ENCODE measurements at regions not wholly inside any gene's neighbourhood (a gene's known extent, or its start where the extent isn't known, plus 50 kb on each side); places are given as distances from the start of the nearest gene placed in this dataset.

DNA sequence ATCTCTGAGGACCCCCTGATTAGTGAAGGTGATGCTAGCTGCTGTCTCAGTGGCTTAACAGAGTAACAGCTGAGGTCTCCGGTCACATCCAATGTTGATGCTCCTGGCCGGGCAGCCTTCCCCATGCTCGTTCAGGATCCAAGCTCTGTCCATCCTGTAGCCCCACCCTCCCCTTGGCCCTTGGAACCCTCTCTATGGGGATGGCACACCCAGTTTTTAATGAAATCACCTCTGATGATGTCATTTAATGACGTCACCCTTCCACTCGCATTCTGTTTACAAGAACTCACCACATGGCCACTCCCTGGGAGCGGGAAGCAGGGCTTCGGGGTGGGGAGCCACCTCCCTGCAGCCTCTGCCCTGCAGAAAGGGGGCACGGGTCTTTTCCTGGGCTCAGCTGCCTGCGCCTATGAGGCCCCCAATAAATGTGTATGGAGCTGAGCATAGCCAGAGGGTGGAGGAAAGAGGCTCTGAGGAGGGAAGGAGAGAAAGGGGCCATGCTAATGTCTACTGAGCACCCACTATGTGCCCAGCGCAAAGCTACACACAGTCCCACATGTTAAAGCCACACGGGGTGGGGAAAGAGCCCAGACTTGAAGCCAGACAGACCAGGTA lies 95.5 kb downstream of the OAT start (continued):
- TF ChIP-seq, protein P1, sequence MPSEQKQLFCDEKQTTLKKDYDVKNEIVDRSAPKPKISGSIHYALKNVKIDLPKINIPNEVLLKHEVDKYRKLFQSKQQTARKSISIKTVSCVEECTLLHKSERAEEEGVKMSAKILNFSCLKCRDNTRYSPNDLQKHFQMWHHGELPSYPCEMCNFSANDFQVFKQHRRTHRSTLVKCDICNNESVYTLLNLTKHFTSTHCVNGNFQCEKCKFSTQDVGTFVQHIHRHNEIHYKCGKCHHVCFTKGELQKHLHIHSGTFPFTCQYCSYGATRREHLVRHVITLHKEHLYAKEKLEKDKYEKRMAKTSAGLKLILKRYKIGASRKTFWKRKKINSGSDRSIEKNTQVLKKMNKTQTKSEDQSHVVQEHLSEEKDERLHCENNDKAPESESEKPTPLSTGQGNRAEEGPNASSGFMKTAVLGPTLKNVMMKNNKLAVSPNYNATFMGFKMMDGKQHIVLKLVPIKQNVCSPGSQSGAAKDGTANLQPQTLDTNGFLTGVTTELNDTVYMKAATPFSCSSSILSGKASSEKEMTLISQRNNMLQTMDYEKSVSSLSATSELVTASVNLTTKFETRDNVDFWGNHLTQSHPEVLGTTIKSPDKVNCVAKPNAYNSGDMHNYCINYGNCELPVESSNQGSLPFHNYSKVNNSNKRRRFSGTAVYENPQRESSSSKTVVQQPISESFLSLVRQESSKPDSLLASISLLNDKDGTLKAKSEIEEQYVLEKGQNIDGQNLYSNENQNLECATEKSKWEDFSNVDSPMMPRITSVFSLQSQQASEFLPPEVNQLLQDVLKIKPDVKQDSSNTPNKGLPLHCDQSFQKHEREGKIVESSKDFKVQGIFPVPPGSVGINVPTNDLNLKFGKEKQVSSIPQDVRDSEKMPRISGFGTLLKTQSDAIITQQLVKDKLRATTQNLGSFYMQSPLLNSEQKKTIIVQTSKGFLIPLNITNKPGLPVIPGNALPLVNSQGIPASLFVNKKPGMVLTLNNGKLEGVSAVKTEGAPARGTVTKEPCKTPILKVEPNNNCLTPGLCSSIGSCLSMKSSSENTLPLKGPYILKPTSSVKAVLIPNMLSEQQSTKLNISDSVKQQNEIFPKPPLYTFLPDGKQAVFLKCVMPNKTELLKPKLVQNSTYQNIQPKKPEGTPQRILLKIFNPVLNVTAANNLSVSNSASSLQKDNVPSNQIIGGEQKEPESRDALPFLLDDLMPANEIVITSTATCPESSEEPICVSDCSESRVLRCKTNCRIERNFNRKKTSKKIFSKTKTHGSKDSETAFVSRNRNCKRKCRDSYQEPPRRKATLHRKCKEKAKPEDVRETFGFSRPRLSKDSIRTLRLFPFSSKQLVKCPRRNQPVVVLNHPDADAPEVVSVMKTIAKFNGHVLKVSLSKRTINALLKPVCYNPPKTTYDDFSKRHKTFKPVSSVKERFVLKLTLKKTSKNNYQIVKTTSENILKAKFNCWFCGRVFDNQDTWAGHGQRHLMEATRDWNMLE (tag by site-specific recombination; conservative IDR thresholded peaks at IDR 0.05; ENCODE audit: low read depth), result 0 out of 2 replicates have a peak, but pooled peaks have one; percentile 35
- TF ChIP-seq REPIN1 (tag by site-specific recombination; IDR thresholded peaks at IDR 0.05; ENCODE audit: low read depth), result no peak
- TF ChIP-seq, protein P2, sequence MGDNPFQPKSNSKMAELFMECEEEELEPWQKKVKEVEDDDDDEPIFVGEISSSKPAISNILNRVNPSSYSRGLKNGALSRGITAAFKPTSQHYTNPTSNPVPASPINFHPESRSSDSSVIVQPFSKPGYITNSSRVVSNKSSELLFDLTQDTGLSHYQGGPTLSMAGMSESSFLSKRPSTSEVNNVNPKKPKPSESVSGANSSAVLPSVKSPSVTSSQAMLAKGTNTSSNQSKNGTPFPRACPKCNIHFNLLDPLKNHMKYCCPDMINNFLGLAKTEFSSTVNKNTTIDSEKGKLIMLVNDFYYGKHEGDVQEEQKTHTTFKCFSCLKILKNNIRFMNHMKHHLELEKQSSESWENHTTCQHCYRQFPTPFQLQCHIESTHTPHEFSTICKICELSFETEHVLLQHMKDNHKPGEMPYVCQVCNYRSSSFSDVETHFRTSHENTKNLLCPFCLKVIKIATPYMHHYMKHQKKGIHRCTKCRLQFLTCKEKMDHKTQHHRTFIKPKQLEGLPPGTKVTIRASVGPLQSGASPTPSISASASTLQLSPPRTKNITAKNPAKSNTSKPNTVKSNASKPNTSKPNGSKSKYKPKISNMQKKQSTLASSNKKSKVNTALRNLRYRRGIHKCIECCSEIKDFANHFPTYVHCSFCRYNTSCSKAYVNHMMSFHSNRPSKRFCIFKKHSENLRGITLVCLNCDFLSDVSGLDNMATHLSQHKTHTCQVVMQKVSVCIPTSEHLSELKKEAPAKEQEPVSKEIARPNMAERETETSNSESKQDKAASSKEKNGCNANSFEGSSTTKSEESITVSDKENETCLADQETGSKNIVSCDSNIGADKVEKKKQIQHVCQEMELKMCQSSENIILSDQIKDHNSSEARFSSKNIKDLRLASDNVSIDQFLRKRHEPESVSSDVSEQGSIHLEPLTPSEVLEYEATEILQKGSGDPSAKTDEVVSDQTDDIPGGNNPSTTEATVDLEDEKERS (tag by site-specific recombination; IDR thresholded peaks at IDR 0.05), result no peak
- no peak; the same call in 1 of the 2 replicates for TF ChIP-seq ZFHX2 (tag by site-specific recombination; conservative IDR thresholded peaks at IDR 0.05)
- TF ChIP-seq ZFP69B (tag by site-specific recombination; IDR thresholded peaks at IDR 0.05), result 0 out of 2 replicates have a peak, but pooled peaks have one; percentile 23
- TF ChIP-seq ZBTB48 (tag by site-specific recombination; IDR thresholded peaks at IDR 0.05), result no peak
- 0 out of 2 replicates have a peak, but pooled peaks have one; percentile 32 for TF ChIP-seq ZSCAN23 (tag by site-specific recombination; IDR thresholded peaks at IDR 0.05)
- TF ChIP-seq, protein P3, sequence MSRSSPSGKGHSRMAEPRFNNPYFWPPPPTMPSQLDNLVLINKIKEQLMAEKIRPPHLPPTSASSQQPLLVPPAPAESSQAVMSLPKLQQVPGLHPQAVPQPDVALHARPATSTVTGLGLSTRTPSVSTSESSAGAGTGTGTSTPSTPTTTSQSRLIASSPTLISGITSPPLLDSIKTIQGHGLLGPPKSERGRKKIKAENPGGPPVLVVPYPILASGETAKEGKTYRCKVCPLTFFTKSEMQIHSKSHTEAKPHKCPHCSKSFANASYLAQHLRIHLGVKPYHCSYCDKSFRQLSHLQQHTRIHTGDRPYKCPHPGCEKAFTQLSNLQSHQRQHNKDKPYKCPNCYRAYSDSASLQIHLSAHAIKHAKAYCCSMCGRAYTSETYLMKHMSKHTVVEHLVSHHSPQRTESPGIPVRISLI (tag by site-specific recombination; IDR thresholded peaks at IDR 0.05), result no peak
- no peak for TF ChIP-seq GLI4 (tag by site-specific recombination; IDR thresholded peaks at IDR 0.05)
- TF ChIP-seq ZNF791 (tag by site-specific recombination; IDR thresholded peaks at IDR 0.05), result no peak
- TF ChIP-seq, protein P4, sequence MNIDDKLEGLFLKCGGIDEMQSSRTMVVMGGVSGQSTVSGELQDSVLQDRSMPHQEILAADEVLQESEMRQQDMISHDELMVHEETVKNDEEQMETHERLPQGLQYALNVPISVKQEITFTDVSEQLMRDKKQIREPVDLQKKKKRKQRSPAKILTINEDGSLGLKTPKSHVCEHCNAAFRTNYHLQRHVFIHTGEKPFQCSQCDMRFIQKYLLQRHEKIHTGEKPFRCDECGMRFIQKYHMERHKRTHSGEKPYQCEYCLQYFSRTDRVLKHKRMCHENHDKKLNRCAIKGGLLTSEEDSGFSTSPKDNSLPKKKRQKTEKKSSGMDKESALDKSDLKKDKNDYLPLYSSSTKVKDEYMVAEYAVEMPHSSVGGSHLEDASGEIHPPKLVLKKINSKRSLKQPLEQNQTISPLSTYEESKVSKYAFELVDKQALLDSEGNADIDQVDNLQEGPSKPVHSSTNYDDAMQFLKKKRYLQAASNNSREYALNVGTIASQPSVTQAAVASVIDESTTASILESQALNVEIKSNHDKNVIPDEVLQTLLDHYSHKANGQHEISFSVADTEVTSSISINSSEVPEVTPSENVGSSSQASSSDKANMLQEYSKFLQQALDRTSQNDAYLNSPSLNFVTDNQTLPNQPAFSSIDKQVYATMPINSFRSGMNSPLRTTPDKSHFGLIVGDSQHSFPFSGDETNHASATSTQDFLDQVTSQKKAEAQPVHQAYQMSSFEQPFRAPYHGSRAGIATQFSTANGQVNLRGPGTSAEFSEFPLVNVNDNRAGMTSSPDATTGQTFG (tag by site-specific recombination; IDR thresholded peaks at IDR 0.05; ENCODE audit: borderline replicate concordance), result no peak
- TF ChIP-seq SP7 (tag by site-specific recombination; IDR thresholded peaks at IDR 0.05), result peak; percentile 79
- TF ChIP-seq OVOL3 (tag by site-specific recombination; IDR thresholded peaks at IDR 0.05), result no peak
- TF ChIP-seq ZNF19 (tag by site-specific recombination; IDR thresholded peaks at IDR 0.05; ENCODE audit: low read depth), result no peak
- no peak for TF ChIP-seq ZNF350 (tag by site-specific recombination; IDR thresholded peaks at IDR 0.05)
- no peak for TF ChIP-seq ZNF211 (tag by site-specific recombination; IDR thresholded peaks at IDR 0.05; ENCODE audit: low read depth)
- TF ChIP-seq, protein P5, sequence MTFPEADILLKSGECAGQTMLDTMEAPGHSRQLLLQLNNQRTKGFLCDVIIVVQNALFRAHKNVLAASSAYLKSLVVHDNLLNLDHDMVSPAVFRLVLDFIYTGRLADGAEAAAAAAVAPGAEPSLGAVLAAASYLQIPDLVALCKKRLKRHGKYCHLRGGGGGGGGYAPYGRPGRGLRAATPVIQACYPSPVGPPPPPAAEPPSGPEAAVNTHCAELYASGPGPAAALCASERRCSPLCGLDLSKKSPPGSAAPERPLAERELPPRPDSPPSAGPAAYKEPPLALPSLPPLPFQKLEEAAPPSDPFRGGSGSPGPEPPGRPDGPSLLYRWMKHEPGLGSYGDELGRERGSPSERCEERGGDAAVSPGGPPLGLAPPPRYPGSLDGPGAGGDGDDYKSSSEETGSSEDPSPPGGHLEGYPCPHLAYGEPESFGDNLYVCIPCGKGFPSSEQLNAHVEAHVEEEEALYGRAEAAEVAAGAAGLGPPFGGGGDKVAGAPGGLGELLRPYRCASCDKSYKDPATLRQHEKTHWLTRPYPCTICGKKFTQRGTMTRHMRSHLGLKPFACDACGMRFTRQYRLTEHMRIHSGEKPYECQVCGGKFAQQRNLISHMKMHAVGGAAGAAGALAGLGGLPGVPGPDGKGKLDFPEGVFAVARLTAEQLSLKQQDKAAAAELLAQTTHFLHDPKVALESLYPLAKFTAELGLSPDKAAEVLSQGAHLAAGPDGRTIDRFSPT (tag by site-specific recombination; IDR thresholded peaks at IDR 0.05), result peak; percentile 76; the same call in 1 of the 2 replicates
- no peak for TF ChIP-seq ZNF776 (tag by site-specific recombination; IDR thresholded peaks at IDR 0.05; ENCODE audit: borderline replicate concordance)
- TF ChIP-seq ZNF274 (IDR thresholded peaks at IDR 0.05; ENCODE audit: low read length), result no peak
- no peak for TF ChIP-seq ZNF274 (tag by site-specific recombination; IDR thresholded peaks at IDR 0.05; ENCODE audit: borderline replicate concordance)
- 0 out of 2 replicates have a peak, but pooled peaks have one; percentile 48 for TF ChIP-seq ZNF184 (tag by site-specific recombination; IDR thresholded peaks at IDR 0.05)
- TF ChIP-seq ZNF768 (tag by site-specific recombination; IDR thresholded peaks at IDR 0.05), result no peak
- TF ChIP-seq, protein P6, sequence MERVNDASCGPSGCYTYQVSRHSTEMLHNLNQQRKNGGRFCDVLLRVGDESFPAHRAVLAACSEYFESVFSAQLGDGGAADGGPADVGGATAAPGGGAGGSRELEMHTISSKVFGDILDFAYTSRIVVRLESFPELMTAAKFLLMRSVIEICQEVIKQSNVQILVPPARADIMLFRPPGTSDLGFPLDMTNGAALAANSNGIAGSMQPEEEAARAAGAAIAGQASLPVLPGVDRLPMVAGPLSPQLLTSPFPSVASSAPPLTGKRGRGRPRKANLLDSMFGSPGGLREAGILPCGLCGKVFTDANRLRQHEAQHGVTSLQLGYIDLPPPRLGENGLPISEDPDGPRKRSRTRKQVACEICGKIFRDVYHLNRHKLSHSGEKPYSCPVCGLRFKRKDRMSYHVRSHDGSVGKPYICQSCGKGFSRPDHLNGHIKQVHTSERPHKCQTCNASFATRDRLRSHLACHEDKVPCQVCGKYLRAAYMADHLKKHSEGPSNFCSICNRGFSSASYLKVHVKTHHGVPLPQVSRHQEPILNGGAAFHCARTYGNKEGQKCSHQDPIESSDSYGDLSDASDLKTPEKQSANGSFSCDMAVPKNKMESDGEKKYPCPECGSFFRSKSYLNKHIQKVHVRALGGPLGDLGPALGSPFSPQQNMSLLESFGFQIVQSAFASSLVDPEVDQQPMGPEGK (tag by site-specific recombination; IDR thresholded peaks at IDR 0.05), result peak; percentile 76

Data from HEK293 (cell line).